ENCODE measurements at regions not wholly inside any gene's neighbourhood (a gene's known extent, or its start where the extent isn't known, plus 50 kb on each side); places are given as distances from the start of the nearest gene placed in this dataset.

GRCh38 chr6:4421837-4422236 lies 286.5 kb upstream of the ECI2 start:
- TF ChIP-seq CTCF (IDR thresholded peaks at IDR 0.05) (no peak), POLR2AphosphoS5 (IDR thresholded peaks at IDR 0.05) (no peak), POLR2A (IDR thresholded peaks at IDR 0.05) (no peak), EP300 (IDR thresholded peaks at IDR 0.05) (no peak)

Data from stomach (tissue), 4 donors.